Heart left ventricle (tissue), 16 donors: ENCODE measurements at regions not wholly inside any gene's neighbourhood (a gene's known extent, or its start where the extent isn't known, plus 50 kb on each side); places are given as distances from the start of the nearest gene placed in this dataset.
"Not testable (repeated sequence)": the region's sequence is repeated elsewhere in the genome, so short reads cannot be mapped to it uniquely, and the experiment has no call there.

Experiments
- ATAC-seq, 4 donors: fragments of 200-7000 bp; cut with Tn5 transposase; one replicate each; pipeline ENCODE4 v1.9.1; 2020 to 2022; ENCODE audit warnings: moderate library complexity in 4 of 4, mild to moderate bottlenecking in 3 of 4, moderate number of reproducible peaks in 1 of 4
- DNase-seq, 5 donors: peaks; one replicate each; pipeline ENCODE4 v3.0.0-alpha.2; 2020
- H3K27ac ChIP-seq, 12 donors: fragments of 200-600 bp; sonication (generic) in 4 of 12; one replicate each; pipeline versions ENCODE4 v1.5.0 to v1.8.0; 2016 to 2022; ENCODE audit warnings: mild to moderate bottlenecking in 2 of 12
- H3K27me3 ChIP-seq, 9 donors: fragments of 200-600 bp; sonication (generic) in 2 of 9; one replicate each; pipeline versions ENCODE4 v1.5.1 to v1.8.0; 2016 to 2022; ENCODE audit warnings: mild to moderate bottlenecking in 3 of 9
- H3K36me3 ChIP-seq, 9 donors: fragments of 200-600 bp; sonication (generic) in 2 of 9; one replicate each; pipeline versions ENCODE4 v1.5.0 to v1.8.0; 2018 to 2022; ENCODE audit warnings: mild to moderate bottlenecking in 2 of 9
- H3K4me1 ChIP-seq, 12 donors: fragments of 200-600 bp; sonication (generic) in 4 of 12; one replicate each; pipeline versions ENCODE4 v1.5.0 to v1.8.0; 2016 to 2022; ENCODE audit warnings: mild to moderate bottlenecking in 3 of 12
- H3K4me3 ChIP-seq, 12 donors: fragments of 200-600 bp; sonication (generic) in 4 of 12; one replicate each; pipeline versions ENCODE4 v1.5.0 to v1.8.0; 2017 to 2022; ENCODE audit warnings: mild to moderate bottlenecking in 9 of 12, moderate library complexity in 4 of 12
- H3K9me3 ChIP-seq, 12 donors: fragments of 200-600 bp; sonication (generic) in 4 of 12; one replicate each; pipeline versions ENCODE4 v1.5.0 to v1.8.0; 2016 to 2022; ENCODE audit warnings: mild to moderate bottlenecking in 1 of 12
- POLR2A ChIP-seq, 2 donors: fragments of 450-650 bp; IDR thresholded peaks; one replicate each; pipeline ENCODE4 v1.6.1; 2017; ENCODE audit warnings: antibody characterized with exemption in 2 of 2, mild to moderate bottlenecking in 2 of 2, moderate library complexity in 2 of 2
- WGBS, 4 donors: extraction: QIAGEN DNeasy Blood & Tissue Kit in 2 of 4; methylation state at CpG; one replicate each; pipeline versions ENCODE4 v1.1.5 to v1.1.7; 2013 to 2018; 5-methylcytosine and 5-hydroxymethylcytosine counted together
- intact Hi-C, 10 donors: fragments of 100-400 bp; cut with DNase I; formaldehyde crosslinking; loops; one replicate each; pipeline versions ENCODE4 v1.11.1 to v1.14.2; 2022
- TF ChIP-seq, protein P1 (sequence below), 12 donors: fragments of 200-600 bp; sonication (generic) in 4 of 12; IDR thresholded peaks; one replicate each; pipeline versions ENCODE4 v1.5.0 to v1.8.0; 2018 to 2022; ENCODE audit warnings: antibody characterized with exemption in 12 of 12, mild to moderate bottlenecking in 5 of 12
- donor health status: ischemic (EF 13 %, LVEDD 7.1; RV severe dilation, severe dysfunction).
- donor health status: healthy with polysubstance abuse.
- donor health status: DM: no; HTN: yes; CAD: no.
- donor health status: DM: no; HTN: no; CAD: no.
- donor health status: ischemic (EF 25% LVEDD 6.9; RV normal size, moderate dysfunction).
- donor health status: ischemic (EF 25% LVEDD 5.7; RV mildly dilated, moderate dysfunction).
- donor health status: healthy.
- donor health status: DM: yes; HTN: yes; CAD: no.
- donor health status: ischemic (EF 35%, LVEDD 5.7; RV mildly dilated, moderate dysfunction).
- donor health status: nonischemic (EF 11% LVEDD 7.7; RV severe dilation, severe dysfunction).
- donor health status: DM: yes; HTN: yes; CAD: no.
- donor health status: PGD.
- donor health status: ischemic (EF 29% LVEDD 5.4; RV normal size, mild dysfunction).
- donor health status: nonischemic (EF 23%, LVEDD 6.1; RV moderate dilation, normal function).

DNA sequence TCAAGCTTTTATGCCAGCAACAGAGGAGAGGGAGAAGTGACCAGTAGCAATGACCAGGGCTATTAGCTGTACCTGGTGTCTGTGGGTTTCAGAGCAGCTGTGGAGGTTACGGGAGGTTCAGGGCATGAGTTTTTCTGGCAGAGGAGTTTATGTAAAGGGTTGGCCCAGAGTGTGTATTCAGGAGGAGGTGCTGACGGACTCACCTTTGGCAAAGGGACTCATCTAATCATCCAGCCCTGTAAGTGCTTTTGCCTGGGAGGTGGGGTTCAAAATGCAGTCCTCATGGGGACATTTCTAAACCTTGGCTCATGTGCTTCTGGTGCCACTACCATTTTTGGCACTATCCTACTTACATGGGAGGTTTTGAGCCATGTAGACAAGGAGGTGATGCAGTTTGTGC lies 95.3 kb downstream of the DAD1 start:
- peak overlapping the region in 5 of 12 donors; percentile 43 to 71 (median 52) for H3K27ac ChIP-seq
- no peak for TF ChIP-seq POLR2A (IDR thresholded peaks at IDR 0.05)
- TF ChIP-seq, protein P1, sequence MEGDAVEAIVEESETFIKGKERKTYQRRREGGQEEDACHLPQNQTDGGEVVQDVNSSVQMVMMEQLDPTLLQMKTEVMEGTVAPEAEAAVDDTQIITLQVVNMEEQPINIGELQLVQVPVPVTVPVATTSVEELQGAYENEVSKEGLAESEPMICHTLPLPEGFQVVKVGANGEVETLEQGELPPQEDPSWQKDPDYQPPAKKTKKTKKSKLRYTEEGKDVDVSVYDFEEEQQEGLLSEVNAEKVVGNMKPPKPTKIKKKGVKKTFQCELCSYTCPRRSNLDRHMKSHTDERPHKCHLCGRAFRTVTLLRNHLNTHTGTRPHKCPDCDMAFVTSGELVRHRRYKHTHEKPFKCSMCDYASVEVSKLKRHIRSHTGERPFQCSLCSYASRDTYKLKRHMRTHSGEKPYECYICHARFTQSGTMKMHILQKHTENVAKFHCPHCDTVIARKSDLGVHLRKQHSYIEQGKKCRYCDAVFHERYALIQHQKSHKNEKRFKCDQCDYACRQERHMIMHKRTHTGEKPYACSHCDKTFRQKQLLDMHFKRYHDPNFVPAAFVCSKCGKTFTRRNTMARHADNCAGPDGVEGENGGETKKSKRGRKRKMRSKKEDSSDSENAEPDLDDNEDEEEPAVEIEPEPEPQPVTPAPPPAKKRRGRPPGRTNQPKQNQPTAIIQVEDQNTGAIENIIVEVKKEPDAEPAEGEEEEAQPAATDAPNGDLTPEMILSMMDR (IDR thresholded peaks at IDR 0.05): no peak
- no peaks in the 10 kb centered on the region for H3K36me3 ChIP-seq
- peaks cover 0 to 3% (median 0%) of the 10 kb centered on the region in 9 donors for H3K27me3 ChIP-seq
- no peak overlapping the region for H3K4me3 ChIP-seq
- H3K4me1 ChIP-seq: peaks cover 0 to 58% (median 16%) of the 10 kb centered on the region in 12 donors
- 50 to 74% (median 69%) methylated on average over 2 of the region's 2 CpGs for WGBS, 4 donors
- H3K9me3 ChIP-seq: no peaks in the 10 kb centered on the region
- intact Hi-C loops: loop anchor here in 1 of 10 donors (10.0 kb wide), 1 partner anchor 51 kb away; no protein-coding TSS in a partner anchor
- ATAC-seq (peak in 3 of 4 donors; percentile 6 to 62 (median 50)), DNase-seq (peak in 3 of 5 donors; percentile 35 to 43 (median 39))

DNA sequence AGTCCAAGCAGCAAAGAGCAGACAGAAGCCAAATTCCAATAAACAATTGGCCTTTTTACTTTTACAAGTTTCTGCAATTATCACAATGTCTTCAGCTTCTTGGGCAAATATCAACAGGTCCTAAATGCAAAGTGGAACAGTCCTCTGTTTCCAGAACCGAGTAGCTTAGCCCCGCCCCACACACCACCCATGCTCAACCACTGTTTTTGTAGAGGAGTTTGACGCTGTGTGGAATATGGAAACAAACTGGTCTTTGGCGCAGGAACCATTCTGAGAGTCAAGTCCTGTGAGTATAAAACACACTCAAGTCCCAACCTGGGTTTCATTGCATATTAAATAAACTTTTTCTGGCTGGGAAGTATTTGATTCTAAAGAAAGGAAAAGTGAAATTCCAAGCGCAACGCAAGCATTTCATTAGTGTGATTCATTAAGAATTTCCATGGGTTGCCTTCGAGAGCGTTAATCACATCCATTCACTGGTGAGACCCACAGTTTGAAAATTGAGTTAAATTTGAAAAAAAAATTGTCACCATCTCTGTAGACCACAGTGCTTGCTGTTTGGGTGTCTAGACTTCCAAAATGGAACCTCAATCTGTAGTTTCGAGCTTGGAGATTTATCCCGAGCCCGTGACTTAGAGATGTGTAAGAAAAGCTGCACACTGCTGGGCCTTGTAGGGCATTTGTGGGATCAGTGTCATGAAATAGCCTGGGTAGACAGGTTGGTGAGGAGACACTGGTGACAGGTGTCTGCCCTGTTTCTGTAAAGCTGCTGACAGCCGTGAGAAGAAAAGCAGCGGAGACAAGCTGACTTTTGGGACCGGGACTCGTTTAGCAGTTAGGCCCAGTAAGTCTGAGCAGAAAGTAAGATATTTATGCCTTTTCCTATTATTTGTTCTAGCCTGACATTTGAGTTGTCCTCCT lies 96.1 kb downstream of the DAD1 start:
- H3K4me1 ChIP-seq: peaks cover 0 to 67% (median 18%) of the 10 kb centered on the region in 12 donors
- no peak for DNase-seq
- intact Hi-C loops: loop anchor here in 1 of 10 donors (10.0 kb wide), 1 partner anchor 52 kb away; no protein-coding TSS in a partner anchor

DNA sequence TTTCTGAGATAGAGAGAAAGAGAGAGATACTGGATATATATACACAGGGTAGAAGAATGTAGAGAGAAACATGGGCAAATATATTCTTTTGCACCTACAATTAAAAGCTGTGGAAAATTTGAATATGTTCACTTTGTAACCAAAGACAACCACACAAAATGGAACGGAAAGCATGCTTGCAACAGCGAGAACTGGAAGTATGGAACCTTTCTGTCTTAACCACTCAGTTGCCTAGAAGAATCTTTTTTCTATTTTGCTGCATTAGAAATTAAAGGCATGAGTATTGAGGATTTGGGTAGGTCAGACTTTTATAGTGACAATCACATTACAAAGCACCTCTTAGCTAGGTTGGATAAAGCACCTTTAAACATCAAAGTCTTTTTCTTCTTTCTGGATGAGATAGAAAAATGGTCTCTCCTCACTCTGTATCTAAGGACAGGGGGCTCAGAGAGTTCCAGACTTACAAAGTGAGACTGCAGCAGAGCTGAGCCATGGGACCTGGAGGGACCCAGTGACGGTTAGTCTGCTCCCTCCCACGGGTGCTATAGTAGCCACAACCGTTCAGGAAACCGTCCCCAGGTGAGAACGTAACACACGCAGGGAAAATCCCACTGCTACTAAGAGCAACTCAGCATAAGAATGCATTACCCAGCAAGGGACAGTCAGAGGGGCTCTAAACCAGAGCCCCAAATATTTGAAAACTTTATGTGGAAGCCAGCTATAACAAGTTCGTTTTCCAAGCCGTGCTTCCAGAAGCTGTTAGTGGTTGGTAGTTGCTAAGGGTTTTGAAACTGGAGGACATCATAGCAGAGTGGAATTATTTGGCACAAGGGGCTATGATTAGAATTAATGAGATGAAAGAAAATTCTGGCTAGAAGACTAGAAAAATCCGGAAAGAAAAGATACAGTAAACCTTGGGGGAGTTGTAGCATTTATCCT lies 97.1 kb downstream of the DAD1 start:
- WGBS, 4 donors: 67 to 75% (median 74%) methylated on average over 11 of the region's 11 CpGs
- peak overlapping the region in 1 of 12 donors; percentile 49 for H3K27ac ChIP-seq
- peaks cover 0 to 3% (median 0%) of the 10 kb centered on the region in 9 donors for H3K27me3 ChIP-seq
- no peaks in the 10 kb centered on the region for H3K36me3 ChIP-seq
- DNase-seq: no peak
- H3K4me3 ChIP-seq: peak overlapping the region in 2 of 12 donors; percentile 9 to 17
- peaks cover 0 to 67% (median 22%) of the 10 kb centered on the region in 12 donors for H3K4me1 ChIP-seq
- no peaks in the 10 kb centered on the region for H3K9me3 ChIP-seq
- TF ChIP-seq, protein P1 (IDR thresholded peaks at IDR 0.05): no peak
- TF ChIP-seq POLR2A (IDR thresholded peaks at IDR 0.05): no peak
- intact Hi-C loops: loop anchor here in 1 of 10 donors (10.0 kb wide), 1 partner anchor 53 kb away; no protein-coding TSS in a partner anchor
- ATAC-seq: no peak

More for the DNA sequence above, 96.1 kb downstream of the DAD1 start:
- no peak for ATAC-seq
- H3K9me3 ChIP-seq: no peaks in the 10 kb centered on the region
- H3K27me3 ChIP-seq: peaks cover 0 to 3% (median 0%) of the 10 kb centered on the region in 9 donors
- WGBS, 4 donors: 83 to 88% (median 87%) methylated on average over 15 of the region's 15 CpGs
- TF ChIP-seq POLR2A (IDR thresholded peaks at IDR 0.05): no peak
- TF ChIP-seq, protein P1 (IDR thresholded peaks at IDR 0.05): no peak
- peak overlapping the region in 1 of 12 donors; percentile 17 for H3K4me3 ChIP-seq
- H3K36me3 ChIP-seq: no peaks in the 10 kb centered on the region
- peak overlapping the region in 6 of 12 donors; percentile 30 to 71 (median 52) for H3K27ac ChIP-seq

DNA sequence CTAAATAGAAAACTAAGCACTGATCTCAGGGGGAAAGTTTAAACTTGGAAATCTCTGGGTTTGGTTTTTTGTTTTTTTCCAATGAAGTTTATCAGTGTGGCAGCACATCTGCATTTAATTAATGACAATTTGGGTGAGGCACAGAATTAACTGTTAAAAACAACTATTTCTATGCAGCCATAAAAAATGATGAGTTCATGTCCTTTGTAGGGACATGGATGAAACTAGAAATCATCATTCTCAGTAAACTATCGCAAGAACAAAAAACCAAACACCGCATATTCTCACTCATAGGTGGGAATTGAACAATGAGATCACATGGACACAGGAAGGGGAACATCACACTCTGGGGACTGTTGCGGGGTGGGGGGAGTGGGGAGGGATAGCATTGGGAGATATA lies 98.0 kb downstream of the DAD1 start:
- DNase-seq, H3K9me3 ChIP-seq, H3K27me3 ChIP-seq, H3K36me3 ChIP-seq, ATAC-seq: not testable (repeated sequence)
- Histone ChIP-seq H3K4me3 (peak overlapping the region in 1 of 12 donors; percentile 8), H3K27ac (peak overlapping the region in 1 of 12 donors; percentile 21), H3K4me1 (peaks cover 0 to 63% (median 22%) of the 10 kb centered on the region in 12 donors)
- 80 to 100% (median 83%) methylated on average over 2 to 3 of the region's 3 CpGs for WGBS, 4 donors
- intact Hi-C loops: loop anchor here in 1 of 10 donors (10.0 kb wide), 1 partner anchor 54 kb away; no protein-coding TSS in a partner anchor
